ENCODE measurements at regions not wholly inside any gene's neighbourhood (a gene's known extent, or its start where the extent isn't known, plus 50 kb on each side); places are given as distances from the start of the nearest gene placed in this dataset.

GRCh38 chr3:76834657-76835056 lies 205.2 kb upstream of the ROBO2 start:
- ChIA-PET POLR2A (no interaction called here), RAD21 (ENCODE audit: unreplicated experiment) (no interaction called here), SMC1A (ENCODE audit: uncharacterized antibody, unreplicated experiment) (no interaction called here), CTCF (no interaction called here)
- no peaks in the 10 kb centered on the region for H3K79me2 ChIP-seq (ENCODE audit: control insufficient read depth, insufficient read depth, low read length)
- no TSS peak for BruUV-seq (replicated peaks)
- H3K36me3 ChIP-seq (ENCODE audit: control insufficient read depth in 2 of 2, insufficient read depth in 2 of 2, low read length in 1 of 2), result no peaks in the 10 kb centered on the region
- H3K27ac ChIP-seq (ENCODE audit: control insufficient read depth, insufficient read depth), result no peak overlapping the region
- no peaks in the 10 kb centered on the region for H3K4me1 ChIP-seq (ENCODE audit: control insufficient read depth, insufficient read depth, low read length)
- no peak overlapping the region for H3K4me2 ChIP-seq (ENCODE audit: control insufficient read depth, insufficient read depth)
- ATAC-seq, result no peak
- H3K4me3 ChIP-seq, result no peak overlapping the region
- intact Hi-C loops (cut with micrococcal nuclease; ENCODE audit: unreplicated experiment) (no loop called here), in situ Hi-C loops (cut with MboI) (no loop called here)
- no peak overlapping the region for H2AFZ ChIP-seq (ENCODE audit: control insufficient read depth, low read depth, low read length)
- H3K27me3 ChIP-seq (replicated peaks in 1 of 2; ENCODE audit: control insufficient read depth in 2 of 2, insufficient read depth in 2 of 2, low read length in 1 of 2), result no peaks in the 10 kb centered on the region
- H3K9ac ChIP-seq (ENCODE audit: control insufficient read depth, insufficient read depth, low read length), result no peak overlapping the region
- 30% methylated on average over 3 of the region's 3 CpGs for WGBS (ENCODE audit: insufficient coverage, insufficient replicate concordance, low lambda C conversion rate, missing lambda C conversion rate)
- FAIRE-seq, result no peak
- H4K20me1 ChIP-seq (ENCODE audit: control insufficient read depth, insufficient read depth), result no peaks in the 10 kb centered on the region
- no peaks in the 10 kb centered on the region for H3K9me3 ChIP-seq (replicated peaks; ENCODE audit: control insufficient read depth, insufficient read depth, low read length)
- TF ChIP-seq RAD21 (IDR thresholded peaks at IDR 0.05; ENCODE audit: insufficient read depth, low read depth, low read length), result no peak
- TF ChIP-seq NBN (IDR thresholded peaks at IDR 0.05), result no peak
- no peak for TF ChIP-seq STAT1 (conservative IDR thresholded peaks at IDR 0.05)
- TF ChIP-seq HCFC1 (IDR thresholded peaks at IDR 0.05; ENCODE audit: low read length), result no peak
- no peak for TF ChIP-seq ETV6 (conservative IDR thresholded peaks at IDR 0.05 in 1 of 2, IDR thresholded peaks at IDR 0.05 in 1 of 2; ENCODE audit: borderline replicate concordance in 1 of 2, low read depth in 1 of 2)
- DNase-seq (ENCODE audit: low read depth, low spot score), result no peak

GRCh38 chr3:76841747-76842146 lies 198.2 kb upstream of the ROBO2 start:
- H4K20me1 ChIP-seq (ENCODE audit: control insufficient read depth, insufficient read depth), result no peaks in the 10 kb centered on the region
- H3K4me2 ChIP-seq (ENCODE audit: control insufficient read depth, insufficient read depth), result no peak overlapping the region
- no peaks in the 10 kb centered on the region for H3K36me3 ChIP-seq (ENCODE audit: control insufficient read depth in 2 of 2, insufficient read depth in 2 of 2, low read length in 1 of 2)
- no peak for ATAC-seq
- intact Hi-C loops (cut with micrococcal nuclease; ENCODE audit: unreplicated experiment) (no loop called here), in situ Hi-C loops (cut with MboI) (no loop called here)
- H3K27me3 ChIP-seq (replicated peaks in 1 of 2; ENCODE audit: control insufficient read depth in 2 of 2, insufficient read depth in 2 of 2, low read length in 1 of 2), result no peaks in the 10 kb centered on the region
- ChIA-PET CTCF (no interaction called here), POLR2A (no interaction called here), RAD21 (ENCODE audit: unreplicated experiment) (no interaction called here), SMC1A (ENCODE audit: uncharacterized antibody, unreplicated experiment) (interaction anchor here (1.7 kb wide), 1 partner anchor 9 kb away, joined by 5 read pairs; no protein-coding TSS in a partner anchor)
- H3K4me1 ChIP-seq (ENCODE audit: control insufficient read depth, insufficient read depth, low read length), result no peaks in the 10 kb centered on the region
- H3K9ac ChIP-seq (ENCODE audit: control insufficient read depth, insufficient read depth, low read length), result no peak overlapping the region
- BruUV-seq (replicated peaks), result no TSS peak
- 36% methylated on average over 4 of the region's 4 CpGs for WGBS (ENCODE audit: insufficient coverage, insufficient replicate concordance, low lambda C conversion rate, missing lambda C conversion rate)
- no peaks in the 10 kb centered on the region for H3K9me3 ChIP-seq (replicated peaks; ENCODE audit: control insufficient read depth, insufficient read depth, low read length)
- no peak for TF ChIP-seq RAD51 (IDR thresholded peaks at IDR 0.05)
- TF ChIP-seq CREB1 (IDR thresholded peaks at IDR 0.05; ENCODE audit: low read depth), result no peak
- TF ChIP-seq ZNF687 (IDR thresholded peaks at IDR 0.05), result no peak
- no peaks in the 10 kb centered on the region for H3K79me2 ChIP-seq (ENCODE audit: control insufficient read depth, insufficient read depth, low read length)
- no peak overlapping the region for H2AFZ ChIP-seq (ENCODE audit: control insufficient read depth, low read depth, low read length)
- no peak for FAIRE-seq
- no peak for DNase-seq (ENCODE audit: low read depth, low spot score)
- H3K4me3 ChIP-seq, result no peak overlapping the region
- H3K27ac ChIP-seq (ENCODE audit: control insufficient read depth, insufficient read depth), result no peak overlapping the region
